ENCODE measurements at regions not wholly inside any gene's neighbourhood (a gene's known extent, or its start where the extent isn't known, plus 50 kb on each side); places are given as distances from the start of the nearest gene placed in this dataset.

DNA sequence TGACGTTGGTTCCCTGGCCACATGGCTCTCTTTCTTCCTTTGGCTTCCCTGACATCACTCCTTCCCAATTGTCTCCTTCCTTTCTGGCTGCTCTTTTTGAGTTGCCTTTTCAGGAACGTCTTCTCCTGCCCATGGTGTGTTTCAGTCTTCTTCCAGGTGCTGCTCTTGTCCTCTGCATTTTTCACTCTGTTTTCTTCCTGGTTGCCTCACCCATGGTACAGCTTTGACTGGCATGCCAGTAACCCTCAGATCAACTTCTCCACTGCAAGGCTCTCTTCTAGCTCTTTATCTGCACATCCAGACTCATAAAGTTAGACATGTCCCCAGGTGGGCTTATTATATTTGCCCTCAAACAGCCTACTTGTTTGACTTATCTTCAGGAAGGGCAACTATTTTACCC, 91.0 kb upstream of the ANKH start:
- no peak for DNase-seq

GRCh38 chr5:14960120-14960462, 88.5 kb upstream of the ANKH start:
- DNase-seq: no peak

DNA sequence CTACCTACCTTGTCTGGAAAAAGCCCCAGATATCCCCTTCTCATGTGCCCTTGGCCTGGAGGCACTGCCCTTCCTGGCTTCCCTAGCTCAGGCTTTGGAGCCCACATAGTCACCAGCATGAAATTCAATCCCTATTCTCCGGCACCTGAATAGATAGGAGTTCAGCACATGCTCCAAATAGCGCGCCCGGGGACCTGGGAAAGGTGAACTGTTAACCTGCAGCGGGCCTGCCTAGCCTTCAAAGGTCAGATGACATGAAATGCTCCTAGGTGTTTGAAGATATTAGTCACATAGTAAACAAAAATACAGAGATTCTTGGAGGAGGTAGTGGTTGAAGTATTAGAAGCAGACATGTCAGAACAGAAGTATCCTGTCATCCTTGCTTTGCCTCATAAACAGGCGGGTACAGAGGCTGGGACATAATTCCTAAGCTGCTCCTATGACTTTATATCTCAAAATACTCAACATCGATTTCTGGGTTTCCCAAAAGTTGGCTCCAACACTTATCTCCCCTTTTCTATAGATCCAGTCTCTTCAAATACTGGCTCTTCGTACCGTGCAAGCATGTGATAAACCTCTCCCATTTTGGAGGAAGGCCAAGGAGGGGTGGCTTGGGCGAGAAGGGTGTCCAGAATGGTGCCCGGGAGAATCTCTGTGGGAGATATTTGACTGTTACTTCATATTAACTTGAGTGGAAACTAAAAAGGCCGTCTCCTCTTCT, 88.0 kb upstream of the ANKH start:
- DNase-seq: no peak

GRCh38 chr5:14958188-14958587, 86.6 kb upstream of the ANKH start:
- no peak for DNase-seq

- DNase-seq: no peak
Measured at GRCh38 chr5:14956423-14957046, 85.0 kb upstream of the ANKH start.

- DNase-seq: no peak
Measured at GRCh38 chr5:14954616-14955343, 83.2 kb upstream of the ANKH start.

DNA sequence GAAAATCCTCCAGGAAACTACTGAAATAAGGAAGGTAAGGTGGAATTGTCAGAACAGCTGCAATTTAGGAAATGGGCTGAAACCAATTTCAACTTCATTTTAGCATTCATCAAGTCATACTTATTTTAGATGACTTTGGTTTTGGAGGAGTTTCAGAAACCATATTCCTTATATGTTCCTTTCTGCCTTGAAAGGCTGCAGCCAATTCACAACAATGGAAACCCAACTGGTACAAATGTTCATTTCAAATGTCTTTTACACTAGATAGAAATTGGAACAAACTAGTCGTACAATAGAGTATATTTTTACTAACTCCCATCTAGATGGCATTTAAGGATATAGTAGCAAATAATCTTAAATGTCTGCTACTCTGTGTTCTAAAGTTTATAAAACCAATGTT, 82.6 kb upstream of the ANKH start:
- no peak for DNase-seq

DNA sequence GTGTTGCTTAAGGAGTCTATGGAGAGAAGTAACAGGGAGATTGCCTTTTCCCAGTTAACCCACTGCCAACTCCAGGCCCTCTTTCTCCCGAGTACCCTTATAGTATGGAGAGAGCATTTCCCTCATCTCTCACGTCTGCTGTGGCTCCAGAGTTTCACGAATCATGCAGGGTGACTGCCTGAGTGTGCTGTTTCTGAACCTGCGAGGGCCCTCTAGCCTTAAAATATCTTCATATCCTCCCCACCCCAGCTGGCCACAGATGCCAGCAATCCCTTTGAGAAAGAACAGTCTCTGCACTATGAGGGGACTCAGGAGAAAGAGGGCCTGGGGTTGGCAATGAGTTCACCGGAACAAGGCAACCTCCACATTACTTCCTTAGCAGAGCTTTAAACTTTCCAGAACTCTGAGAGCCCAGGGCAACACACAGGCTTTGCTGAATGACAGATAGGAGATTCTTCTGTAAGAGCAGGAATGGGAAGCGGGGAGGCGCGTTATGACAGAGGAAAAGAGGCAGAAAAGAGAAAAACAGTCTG, 81.6 kb upstream of the ANKH start:
- no peak for DNase-seq

DNA sequence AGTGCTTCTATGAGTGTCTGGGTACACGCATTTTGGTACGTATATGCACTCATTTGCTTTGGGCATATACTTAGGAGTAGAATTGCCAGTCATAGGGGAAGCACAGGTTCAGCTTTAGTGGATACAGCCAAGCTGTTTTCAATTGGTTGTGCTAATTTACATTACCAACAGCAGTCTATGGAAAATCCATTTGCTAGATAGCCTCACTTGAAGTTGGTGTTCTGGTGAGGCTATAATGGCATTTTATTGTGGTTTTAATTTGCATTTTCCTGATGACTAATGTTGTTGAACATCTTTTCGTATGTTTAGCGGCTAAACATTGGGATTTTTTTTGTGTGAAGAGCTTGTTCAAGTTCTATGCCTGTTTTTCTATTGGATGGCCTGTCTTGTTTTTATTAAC, 76.8 kb upstream of the ANKH start:
- no peak for DNase-seq

GRCh38 chr5:14946815-14947620, 75.4 kb upstream of the ANKH start:
- DNase-seq: no peak

GRCh38 chr5:14945450-14945849, 73.9 kb upstream of the ANKH start:
- no peak for DNase-seq

GRCh38 chr5:14944996-14945395, 73.4 kb upstream of the ANKH start:
- no peak for DNase-seq

- DNase-seq: no peak
Measured at GRCh38 chr5:14944350-14944739, 72.8 kb upstream of the ANKH start.

- no peak for DNase-seq
Measured at GRCh38 chr5:14942212-14942611, 70.6 kb upstream of the ANKH start.

GRCh38 chr5:14937254-14937653, 65.7 kb upstream of the ANKH start:
- no peak for DNase-seq

- DNase-seq: no peak
Measured at GRCh38 chr5:14936588-14936987, 65.0 kb upstream of the ANKH start.

DNA sequence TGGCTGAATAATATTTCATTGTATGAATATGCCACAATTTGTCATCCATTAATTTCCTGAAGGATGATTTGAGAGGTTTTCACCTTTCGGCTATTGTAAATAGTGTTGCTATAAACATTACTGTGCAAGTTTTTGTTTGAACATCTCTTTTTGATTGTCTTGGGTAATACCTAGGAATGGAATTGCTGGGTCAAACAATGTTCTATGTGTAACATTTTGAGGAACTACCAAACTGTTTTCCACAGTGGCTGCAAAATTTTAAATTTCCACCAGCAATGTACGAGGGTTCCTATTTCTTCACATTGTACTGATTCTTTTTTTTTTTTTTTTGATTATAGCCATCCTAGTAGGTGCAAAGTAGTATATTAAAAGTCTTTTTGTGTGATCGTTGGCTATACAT, 63.8 kb upstream of the ANKH start:
- no peak for DNase-seq

DNA sequence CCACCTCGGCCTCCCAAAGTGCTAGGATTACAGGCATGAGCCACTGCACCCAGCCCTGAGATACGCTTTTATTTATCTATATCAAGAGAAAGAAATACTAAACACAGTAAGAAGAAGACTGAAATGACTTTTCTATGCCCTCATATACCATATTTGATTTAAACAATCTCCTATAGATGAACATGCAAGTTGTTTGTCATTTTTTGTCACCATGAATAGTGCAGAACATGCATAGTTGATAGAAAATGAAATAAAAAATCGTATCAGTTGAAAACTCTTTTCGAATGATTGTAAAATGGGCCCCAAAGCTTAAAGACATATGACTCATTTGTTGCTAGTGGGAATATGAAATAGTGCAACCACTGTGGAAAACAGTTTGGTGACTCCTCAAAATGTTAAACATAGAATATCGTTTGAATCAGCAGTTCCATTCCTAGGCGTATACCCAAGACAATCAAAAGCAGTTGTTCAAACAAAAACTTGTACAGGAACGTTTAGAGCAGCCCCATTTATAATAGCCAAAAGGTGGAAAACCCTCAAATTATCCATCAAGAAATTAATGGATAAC, 61.4 kb upstream of the ANKH start:
- DNase-seq: no peak

DNA sequence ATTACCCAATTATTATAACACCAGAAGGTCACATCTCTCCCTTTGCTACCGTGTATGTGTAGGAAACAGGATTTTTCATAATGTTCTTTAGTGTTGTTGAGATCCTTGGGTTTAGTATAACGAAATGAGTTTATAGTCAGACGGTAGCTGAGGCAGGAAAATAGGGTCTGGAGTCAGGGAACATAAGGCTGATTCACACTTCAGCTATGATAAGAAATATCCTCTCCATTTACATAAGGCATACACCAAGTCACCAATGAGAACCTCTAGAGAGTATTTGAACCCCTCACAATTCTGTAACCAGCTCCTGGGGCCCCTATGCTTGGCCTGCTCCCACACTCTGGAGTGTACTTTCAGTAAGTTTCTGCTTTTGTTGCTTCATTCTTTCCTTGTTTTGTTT, 58.9 kb upstream of the ANKH start:
- DNase-seq: no peak

GRCh38 chr5:14929293-14930065, 57.9 kb upstream of the ANKH start:
- DNase-seq: no peak

DNA sequence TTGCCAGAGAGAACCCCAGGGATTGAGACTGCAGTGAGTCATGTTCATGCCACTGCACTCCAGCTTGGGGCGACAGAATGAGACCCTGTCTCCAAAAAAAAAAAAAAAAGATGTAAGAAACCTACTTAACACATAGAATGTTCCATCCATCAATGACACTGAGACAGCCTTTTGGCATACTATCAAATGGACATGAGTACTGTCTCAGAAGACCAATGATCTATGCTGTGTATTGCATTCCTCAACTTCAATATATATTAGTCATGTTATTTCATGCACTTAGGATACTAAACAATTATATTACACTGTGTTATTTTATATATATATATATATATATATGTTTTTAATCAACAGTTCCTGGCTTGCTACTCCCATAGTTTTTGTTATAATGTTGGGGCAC, 57.1 kb upstream of the ANKH start:
- no peak for DNase-seq

GRCh38 chr5:14925326-14925725, 53.7 kb upstream of the ANKH start:
- DNase-seq: no peak

All from NCI-H2081 treated with DMSO at 0.1 percent for 48 hours (cell line).